K562 (cell line): ENCODE measurements at regions not wholly inside any gene's neighbourhood (a gene's known extent, or its start where the extent isn't known, plus 50 kb on each side); places are given as distances from the start of the nearest gene placed in this dataset.

Experiments
- ATAC-seq: fragments of 200-7000 bp; cut with Tn5 transposase; 3 replicates; pipeline ENCODE4 v1.9.1; 2020; ENCODE audit warnings: moderate library complexity
- BruUV-seq: library from RNA; stranded (reverse); fragments of 400-500 nt; replicated peaks from 2 replicates; lab custom pipeline; 2021; lab: Mats Ljungman, UMichigan
- CTCF ChIA-PET: fragments of 300-600 bp; formaldehyde crosslinking; extraction: SDS; loops from one replicate; lab custom pipeline; 2021; ENCODE audit warnings: low intra/inter-chr PET ratio; lab: Yijun Ruan, JAX
- POLR2A ChIA-PET: fragments of 300-600, 350-650 bp; sonication (Branson Sonifier 250); formaldehyde crosslinking; extraction: SDS; loops from one replicate; lab custom pipeline; 2021; ENCODE audit warnings: antibody characterized with exemption, inconsistent platforms; lab: Yijun Ruan, JAX
- DNase-seq, 4 experiments: peaks; one replicate each; pipeline versions ENCODE4 v3.0.0 to v3.0.0-alpha.2; 2011 to 2018; ENCODE audit warnings: low spot score in 3 of 4, mixed read lengths in 3 of 4; ENCODE audit errors: extremely low read depth in 1 of 4
- FAIRE-seq: peaks from 2 replicates; lab custom pipeline; 2011; peaks lifted over from hg19 to GRCh38; lab: Jason Lieb, UNC
- H2AFZ ChIP-seq: 2 replicates; pipeline ENCODE4 v1.6.0; 2011; ENCODE audit warnings: low read depth, low read length, control low read depth, inconsistent platforms
- H3K27ac ChIP-seq: fragments of 200-600 bp; 3 replicates; pipeline ENCODE4 v1.8.0; 2011; ENCODE audit warnings: low read depth, mild to moderate bottlenecking, control low read depth, inconsistent platforms, low read length, moderate library complexity, mixed read lengths; ENCODE audit errors: extremely low read depth
- H3K27me3 ChIP-seq, 2 experiments: fragments of 300-600 bp in 1 of 2; 2 replicates in 1 of 2; 3 replicates in 1 of 2; pipeline versions ENCODE4 v1.6.0 to v1.8.0; 2011; ENCODE audit warnings: inconsistent platforms in 2 of 2, low read length in 2 of 2, mild to moderate bottlenecking in 1 of 2, mixed read lengths in 1 of 2, moderate library complexity in 1 of 2; ENCODE audit not compliant: control insufficient read depth in 2 of 2, insufficient read depth in 2 of 2
- H3K36me3 ChIP-seq: fragments of 300-600 bp; 3 replicates; pipeline ENCODE4 v1.8.0; 2011; ENCODE audit warnings: mild to moderate bottlenecking, low read length, inconsistent platforms; ENCODE audit not compliant: control insufficient read depth, insufficient read depth
- H3K4me1 ChIP-seq, 2 experiments: fragments of 200-600 bp in 1 of 2; replicated peaks in 1 of 2; 2 replicates in 1 of 2; 3 replicates in 1 of 2; pipeline versions ENCODE4 v1.5.1 to v1.8.0; 2011; ENCODE audit warnings: inconsistent platforms in 2 of 2, low read length in 2 of 2, mild to moderate bottlenecking in 1 of 2, mixed read lengths in 1 of 2, moderate library complexity in 1 of 2; ENCODE audit not compliant: control insufficient read depth in 2 of 2, insufficient read depth in 2 of 2
- H3K4me2 ChIP-seq: 2 replicates; pipeline ENCODE4 v1.6.1; 2011; ENCODE audit warnings: low read length, control low read depth, inconsistent platforms, mixed read lengths; ENCODE audit not compliant: insufficient read depth
- H3K4me3 ChIP-seq: fragments of 200-600 bp; sonication (generic), shearing (Covaris generic); 2 replicates; pipeline ENCODE4 v1.5.1; 2016; ENCODE audit warnings: control low read depth, inconsistent platforms
- H3K79me2 ChIP-seq: fragments of 200-600 bp; 3 replicates; pipeline ENCODE4 v1.8.0; 2011; ENCODE audit warnings: low read length, inconsistent platforms; ENCODE audit not compliant: control insufficient read depth, insufficient read depth
- H3K9ac ChIP-seq, 2 experiments: 2 replicates each; pipeline versions ENCODE4 v1.6.0 to v1.6.1; 2011; ENCODE audit warnings: low read depth in 2 of 2, low read length in 2 of 2, control low read depth in 1 of 2, inconsistent platforms in 1 of 2, mild to moderate bottlenecking in 1 of 2, mixed read lengths in 1 of 2; ENCODE audit not compliant: insufficient read depth in 1 of 2
- H3K9me1 ChIP-seq: one replicate; pipeline ENCODE4 v1.6.0; 2011; ENCODE audit warnings: inconsistent platforms, mild to moderate bottlenecking, low read length, moderate library complexity; ENCODE audit not compliant: control insufficient read depth, insufficient read depth
- H3K9me3 ChIP-seq: replicated peaks from 2 replicates; pipeline ENCODE4 v1.5.1; 2011; ENCODE audit warnings: low read depth, low read length, inconsistent platforms; ENCODE audit not compliant: control insufficient read depth, insufficient read depth
- H4K20me1 ChIP-seq: replicated peaks from 2 replicates; pipeline ENCODE4 v1.6.1; 2011; ENCODE audit warnings: low read length, inconsistent platforms, mixed read lengths; ENCODE audit not compliant: control insufficient read depth, insufficient read depth
- CBX3 ChIP-seq, 2 experiments: IDR thresholded peaks; 1 replicate in 1 of 2; 2 replicates in 1 of 2; pipeline ENCODE4 v1.6.1; 2012; ENCODE audit warnings: inconsistent platforms in 2 of 2, low read length in 2 of 2, borderline replicate concordance in 1 of 2, control low read depth in 1 of 2
- FOXA1 ChIP-seq: fragments of 450-650 bp; IDR thresholded peaks from 2 replicates; pipeline ENCODE4 v1.6.1; 2016; ENCODE audit warnings: mild to moderate bottlenecking, borderline replicate concordance
- JUND ChIP-seq, 2 experiments: IDR thresholded peaks; 2 replicates in 1 of 2; 3 replicates in 1 of 2; pipeline ENCODE4 v1.6.1; 2011; ENCODE audit warnings: borderline replicate concordance in 2 of 2, low read depth in 2 of 2, low read length in 2 of 2, improper control_type of control experiment in 1 of 2, missing biosample characterization in 1 of 2, missing genetic modification characterization in 1 of 2, missing genetic modification reagents in 1 of 2
- L3MBTL2 ChIP-seq: fragments of 450-650 bp; IDR thresholded peaks from 2 replicates; pipeline ENCODE4 v1.6.1; 2016; ENCODE audit warnings: mild to moderate bottlenecking, moderate library complexity
- MYC ChIP-seq, 2 experiments: fragments of 250-450 bp in 1 of 2; sonication (Bioruptor Pico) in 1 of 2; IDR thresholded peaks; 2 replicates each; pipeline versions ENCODE4 v1.5.1 to v1.6.1; 2012 to 2021; ENCODE audit warnings: low read depth in 2 of 2, borderline replicate concordance in 1 of 2, improper control_type of control experiment in 1 of 2, low read length in 1 of 2, mild to moderate bottlenecking in 1 of 2, moderate library complexity in 1 of 2
- PCBP2 ChIP-seq: fragments of 200-400 bp; formaldehyde crosslinking; IDR thresholded peaks from 2 replicates; pipeline ENCODE4 v1.6.1; 2018; ENCODE audit warnings: low read length, low read depth, mild to moderate bottlenecking, moderate library complexity; ENCODE audit not compliant: poor library complexity, severe bottlenecking
- PYGO2 ChIP-seq: fragments of 450-650 bp; IDR thresholded peaks from 2 replicates; pipeline ENCODE4 v1.6.1; 2016; ENCODE audit warnings: mild to moderate bottlenecking, missing genetic modification characterization, moderate library complexity, missing compliant biosample characterization
- REST ChIP-seq, 2 experiments: fragments of 450-650 bp; formaldehyde crosslinking in 1 of 2; IDR thresholded peaks; 2 replicates each; pipeline versions ENCODE4 v1.4.0 to v1.6.1; 2014 to 2020; ENCODE audit warnings: mild to moderate bottlenecking in 2 of 2, borderline replicate concordance in 1 of 2, low read depth in 1 of 2
- SMARCA5 ChIP-seq: fragments of 450-650 bp; IDR thresholded peaks from 2 replicates; pipeline ENCODE4 v1.6.1; 2016
- TBL1XR1 ChIP-seq, 2 experiments: IDR thresholded peaks; 2 replicates each; pipeline ENCODE4 v1.6.1; 2012; ENCODE audit warnings: improper control_type of control experiment in 2 of 2, low read length in 2 of 2, mild to moderate bottlenecking in 1 of 2
- TEAD1 ChIP-seq, 2 experiments: fragments of 450-650 bp in 1 of 2; sonication (generic) in 1 of 2; formaldehyde crosslinking; IDR thresholded peaks; 2 replicates each; pipeline versions ENCODE4 v1.4.0 to v1.8.0; 2020 to 2022; ENCODE audit warnings: mild to moderate bottlenecking in 2 of 2, missing genetic modification reagents in 1 of 2
- WGBS: fragments of 100-300 bp; shearing (Covaris generic); methylation state at CpG from one replicate; pipeline ENCODE4 v1.1.6; 2016; ENCODE audit warnings: low coverage, mixed read lengths; ENCODE audit not compliant: insufficient coverage; ENCODE audit errors: missing lambda C conversion rate; 5-methylcytosine and 5-hydroxymethylcytosine counted together
- in situ Hi-C: fragments of 300-500 bp; cut with MboI; formaldehyde crosslinking; loops from 4 replicates; pipeline ENCODE4 v1.15.0; 2018; ENCODE audit warnings: inconsistent platforms, mixed read lengths
- intact Hi-C: fragments of 100-400 bp; cut with micrococcal nuclease; formaldehyde crosslinking; loops from 2 replicates; pipeline ENCODE4 v1.14.2; 2022

- peak overlapping the region; percentile 53 for H2AFZ ChIP-seq
- no peak overlapping the region for H3K4me2 ChIP-seq
- CTCF ChIA-PET, result interaction anchor here (1.2 to 1.4 kb wide), 2 partner anchors 15 to 134 kb away, joined by 3 to 4 read pairs; no protein-coding TSS in a partner anchor
- no peak overlapping the region for H3K4me3 ChIP-seq
- in situ Hi-C loops (loop anchor here (25.0 kb wide), 1 partner anchor 862 kb away; no protein-coding TSS in a partner anchor), intact Hi-C loops (no loop called here)
- no peak overlapping the region for H3K27ac ChIP-seq
- ATAC-seq, result peak; percentile 98
- no peaks in the 10 kb centered on the region for H3K79me2 ChIP-seq
- peak; percentile 92 for FAIRE-seq
- no peaks in the 10 kb centered on the region; a peak in 1 of 5 replicates for H3K4me1 ChIP-seq
- no TSS peak for BruUV-seq
- H4K20me1 ChIP-seq, result no peaks in the 10 kb centered on the region
- no peaks in the 10 kb centered on the region for H3K27me3 ChIP-seq
- H3K9me1 ChIP-seq, result no peaks in the 10 kb centered on the region
- DNase-seq, result peak; percentile 24 to 81 (median 50)
- POLR2A ChIA-PET, result interaction anchor here (1.5 kb wide), 1 partner anchor 10 kb away, joined by 7 read pairs; no protein-coding TSS in a partner anchor
- WGBS, result 43% methylated on average over 6 of the region's 6 CpGs
- H3K9ac ChIP-seq, result no peak overlapping the region
- no peaks in the 10 kb centered on the region for H3K36me3 ChIP-seq
- H3K9me3 ChIP-seq, result no peaks in the 10 kb centered on the region
- TF ChIP-seq FOXA1 (no peak), CBX3 (IDR thresholded peaks at IDR 0.05; ENCODE audit: borderline replicate concordance in 1 of 2, low read length in 2 of 2) (0 out of 3 replicates have a peak, but pooled peaks of 1 of the 2 experiments have one; percentile 30), REST (IDR thresholded peaks at IDR 0.05; ENCODE audit: borderline replicate concordance) (peak; percentile 67), REST (CRISPR knock-in tag; IDR thresholded peaks at IDR 0.05; ENCODE audit: low read depth) (no peak), PCBP2 (no peak), MYC (IDR thresholded peaks at IDR 0.05; ENCODE audit: low read depth, low read length) (no peak), MYC (CRISPR knock-in tag; IDR thresholded peaks at IDR 0.05; ENCODE audit: borderline replicate concordance, low read depth) (no peak), SMARCA5 (0 out of 2 replicates have a peak, but pooled peaks have one; percentile 13), TEAD1 (CRISPR knock-in tag; IDR thresholded peaks at IDR 0.05) (peak in 1 of 2 experiments; percentile 50; a peak in 1 of 4 replicates), L3MBTL2 (peak; percentile 42; the same call in 1 of the 2 replicates), TBL1XR1 (IDR thresholded peaks at IDR 0.05; ENCODE audit: low read length in 2 of 2) (0 out of 4 replicates have a peak, but pooled peaks of 1 of the 2 experiments have one; percentile 28), JUND (IDR thresholded peaks at IDR 0.05; ENCODE audit: borderline replicate concordance, low read depth, low read length) (peak; percentile 53; the same call in 1 of the 2 replicates), JUND (tag; IDR thresholded peaks at IDR 0.05; ENCODE audit: borderline replicate concordance, low read depth, low read length) (peak; percentile 10; the same call in 1 of the 3 replicates), PYGO2 (no peak)
Observed at GRCh38 chr1:65075123-65075976, 72.7 kb upstream of the AK4 start.
